ENCODE measurements at regions not wholly inside any gene's neighbourhood (a gene's known extent, or its start where the extent isn't known, plus 50 kb on each side); places are given as distances from the start of the nearest gene placed in this dataset.

DNA sequence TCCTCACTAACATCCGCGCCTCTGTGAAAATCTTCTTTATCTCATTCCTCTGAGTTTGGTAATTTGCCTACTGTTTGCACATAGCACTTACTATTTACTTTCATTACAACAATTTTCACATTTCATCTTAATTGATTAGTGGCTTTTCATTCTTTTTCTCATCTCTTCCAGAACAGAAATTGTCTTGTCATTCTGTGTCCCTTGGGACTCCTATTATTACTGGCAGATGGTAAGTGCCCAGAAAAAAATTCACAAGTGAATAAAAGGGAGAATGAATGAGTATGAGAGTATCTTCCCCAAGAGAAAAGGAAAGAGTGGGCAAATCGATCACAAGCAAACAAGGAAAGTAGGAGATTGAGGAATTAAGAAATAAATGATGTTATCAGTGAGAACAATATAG is 876.1 kb downstream of the TLE4 start:
- SMC1A ChIA-PET (ENCODE audit: uncharacterized antibody, unreplicated experiment) = no interaction called here
- FAIRE-seq = no peak
- no TSS peak for BruUV-seq (replicated peaks)
- intact Hi-C loops (cut with micrococcal nuclease; ENCODE audit: unreplicated experiment) (no loop called here), in situ Hi-C loops (cut with MboI) (no loop called here)
- no peaks in the 10 kb centered on the region for H3K4me1 ChIP-seq (ENCODE audit: control insufficient read depth, insufficient read depth, low read length)
- H3K4me3 ChIP-seq = no peak overlapping the region
- H3K79me2 ChIP-seq (ENCODE audit: control insufficient read depth, insufficient read depth, low read length) = no peaks in the 10 kb centered on the region
- no peak for ATAC-seq
- POLR2A ChIA-PET = no interaction called here
- no peak overlapping the region for H3K27ac ChIP-seq (ENCODE audit: control insufficient read depth, insufficient read depth)
- H3K27me3 ChIP-seq (replicated peaks in 1 of 2; ENCODE audit: control insufficient read depth in 2 of 2, insufficient read depth in 2 of 2, low read length in 1 of 2) = no peaks in the 10 kb centered on the region
- H3K9ac ChIP-seq (ENCODE audit: control insufficient read depth, insufficient read depth, low read length) = no peak overlapping the region
- H3K36me3 ChIP-seq (ENCODE audit: control insufficient read depth in 2 of 2, insufficient read depth in 2 of 2, low read length in 1 of 2) = no peaks in the 10 kb centered on the region
- RAD21 ChIA-PET (ENCODE audit: unreplicated experiment) = no interaction called here
- no peak overlapping the region for H3K4me2 ChIP-seq (ENCODE audit: control insufficient read depth, insufficient read depth)
- TF ChIP-seq SMARCA5 (IDR thresholded peaks at IDR 0.05) = no peak
- TF ChIP-seq, protein P1, sequence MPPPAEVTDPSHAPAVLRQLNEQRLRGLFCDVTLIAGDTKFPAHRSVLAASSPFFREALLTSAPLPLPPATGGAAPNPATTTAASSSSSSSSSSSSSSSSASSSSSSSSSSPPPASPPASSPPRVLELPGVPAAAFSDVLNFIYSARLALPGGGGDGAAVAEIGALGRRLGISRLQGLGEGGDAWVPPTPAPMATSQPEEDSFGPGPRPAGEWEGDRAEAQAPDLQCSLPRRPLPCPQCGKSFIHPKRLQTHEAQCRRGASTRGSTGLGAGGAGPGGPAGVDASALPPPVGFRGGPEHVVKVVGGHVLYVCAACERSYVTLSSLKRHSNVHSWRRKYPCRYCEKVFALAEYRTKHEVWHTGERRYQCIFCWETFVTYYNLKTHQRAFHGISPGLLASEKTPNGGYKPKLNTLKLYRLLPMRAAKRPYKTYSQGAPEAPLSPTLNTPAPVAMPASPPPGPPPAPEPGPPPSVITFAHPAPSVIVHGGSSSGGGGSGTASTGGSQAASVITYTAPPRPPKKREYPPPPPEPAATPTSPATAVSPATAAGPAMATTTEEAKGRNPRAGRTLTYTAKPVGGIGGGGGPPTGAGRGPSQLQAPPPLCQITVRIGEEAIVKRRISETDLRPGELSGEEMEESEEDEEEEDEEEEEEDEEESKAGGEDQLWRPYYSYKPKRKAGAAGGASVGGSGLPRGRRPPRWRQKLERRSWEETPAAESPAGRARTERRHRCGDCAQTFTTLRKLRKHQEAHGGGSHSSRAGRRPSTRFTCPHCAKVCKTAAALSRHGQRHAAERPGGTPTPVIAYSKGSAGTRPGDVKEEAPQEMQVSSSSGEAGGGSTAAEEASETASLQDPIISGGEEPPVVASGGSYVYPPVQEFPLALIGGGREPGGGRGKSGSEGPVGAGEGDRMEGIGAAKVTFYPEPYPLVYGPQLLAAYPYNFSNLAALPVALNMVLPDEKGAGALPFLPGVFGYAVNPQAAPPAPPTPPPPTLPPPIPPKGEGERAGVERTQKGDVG (CRISPR knock-in tag; IDR thresholded peaks at IDR 0.05) = no peak
- TF ChIP-seq, protein P2, sequence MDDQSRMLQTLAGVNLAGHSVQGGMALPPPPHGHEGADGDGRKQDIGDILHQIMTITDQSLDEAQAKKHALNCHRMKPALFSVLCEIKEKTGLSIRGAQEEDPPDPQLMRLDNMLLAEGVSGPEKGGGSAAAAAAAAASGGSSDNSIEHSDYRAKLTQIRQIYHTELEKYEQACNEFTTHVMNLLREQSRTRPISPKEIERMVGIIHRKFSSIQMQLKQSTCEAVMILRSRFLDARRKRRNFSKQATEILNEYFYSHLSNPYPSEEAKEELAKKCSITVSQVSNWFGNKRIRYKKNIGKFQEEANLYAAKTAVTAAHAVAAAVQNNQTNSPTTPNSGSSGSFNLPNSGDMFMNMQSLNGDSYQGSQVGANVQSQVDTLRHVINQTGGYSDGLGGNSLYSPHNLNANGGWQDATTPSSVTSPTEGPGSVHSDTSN (IDR thresholded peaks at IDR 0.05; ENCODE audit: insufficient replicate concordance, low read depth, low read length) = no peak
- TF ChIP-seq, protein P3, sequence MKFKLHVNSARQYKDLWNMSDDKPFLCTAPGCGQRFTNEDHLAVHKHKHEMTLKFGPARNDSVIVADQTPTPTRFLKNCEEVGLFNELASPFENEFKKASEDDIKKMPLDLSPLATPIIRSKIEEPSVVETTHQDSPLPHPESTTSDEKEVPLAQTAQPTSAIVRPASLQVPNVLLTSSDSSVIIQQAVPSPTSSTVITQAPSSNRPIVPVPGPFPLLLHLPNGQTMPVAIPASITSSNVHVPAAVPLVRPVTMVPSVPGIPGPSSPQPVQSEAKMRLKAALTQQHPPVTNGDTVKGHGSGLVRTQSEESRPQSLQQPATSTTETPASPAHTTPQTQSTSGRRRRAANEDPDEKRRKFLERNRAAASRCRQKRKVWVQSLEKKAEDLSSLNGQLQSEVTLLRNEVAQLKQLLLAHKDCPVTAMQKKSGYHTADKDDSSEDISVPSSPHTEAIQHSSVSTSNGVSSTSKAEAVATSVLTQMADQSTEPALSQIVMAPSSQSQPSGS (IDR thresholded peaks at IDR 0.05; ENCODE audit: low read length) = no peak
- TF ChIP-seq JUND (IDR thresholded peaks at IDR 0.05; ENCODE audit: low read depth, low read length) = no peak
- no peak for TF ChIP-seq EP300 (IDR thresholded peaks at IDR 0.05; ENCODE audit: borderline replicate concordance in 1 of 2, control insufficient read depth in 1 of 2, low read depth in 2 of 2, low read length in 2 of 2)
- TF ChIP-seq, protein P4, sequence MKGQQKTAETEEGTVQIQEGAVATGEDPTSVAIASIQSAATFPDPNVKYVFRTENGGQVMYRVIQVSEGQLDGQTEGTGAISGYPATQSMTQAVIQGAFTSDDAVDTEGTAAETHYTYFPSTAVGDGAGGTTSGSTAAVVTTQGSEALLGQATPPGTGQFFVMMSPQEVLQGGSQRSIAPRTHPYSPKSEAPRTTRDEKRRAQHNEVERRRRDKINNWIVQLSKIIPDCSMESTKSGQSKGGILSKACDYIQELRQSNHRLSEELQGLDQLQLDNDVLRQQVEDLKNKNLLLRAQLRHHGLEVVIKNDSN (IDR thresholded peaks at IDR 0.05; ENCODE audit: borderline replicate concordance, extremely low read length, insufficient read depth, low read depth, low read length) = no peak
- no peak for TF ChIP-seq BCL11A (IDR thresholded peaks at IDR 0.05; ENCODE audit: low read depth, low read length)
- no peak for TF ChIP-seq PAX8 (IDR thresholded peaks at IDR 0.05)
- 76% methylated on average over 3 of the region's 3 CpGs for WGBS (ENCODE audit: insufficient coverage, insufficient replicate concordance, low lambda C conversion rate, missing lambda C conversion rate)
- DNase-seq (ENCODE audit: low read depth, low spot score) = no peak
- H3K9me3 ChIP-seq (replicated peaks; ENCODE audit: control insufficient read depth, insufficient read depth, low read length) = no peaks in the 10 kb centered on the region
- no peaks in the 10 kb centered on the region for H4K20me1 ChIP-seq (ENCODE audit: control insufficient read depth, insufficient read depth)
- CTCF ChIA-PET = no interaction called here
- H2AFZ ChIP-seq (ENCODE audit: control insufficient read depth, low read depth, low read length) = no peak overlapping the region

Data from GM12878 (cell line).